ENCODE measurements at regions not wholly inside any gene's neighbourhood (a gene's known extent, or its start where the extent isn't known, plus 50 kb on each side); places are given as distances from the start of the nearest gene placed in this dataset.
"Not testable (repeated sequence)": the region's sequence is repeated elsewhere in the genome, so short reads cannot be mapped to it uniquely, and the experiment has no call there.

GRCh38 chr2:13531735-13532410 lies 815.1 kb downstream of the TRIB2 start:
- DNase-seq (ENCODE audit: low read depth, low spot score): not testable (repeated sequence)

- DNase-seq (ENCODE audit: low read depth, low spot score): not testable (repeated sequence)
These were observed 816.2 kb downstream of the TRIB2 start for GRCh38 chr2:13532781-13533523.

GRCh38 chr2:13533524-13533922 lies 816.8 kb downstream of the TRIB2 start:
- no peak for DNase-seq (ENCODE audit: low read depth, low spot score)

- DNase-seq (ENCODE audit: low read depth, low spot score): no peak
These were observed 820.2 kb downstream of the TRIB2 start for GRCh38 chr2:13536941-13537340.

- no peak for DNase-seq (ENCODE audit: low read depth, low spot score)
These were observed 821.1 kb downstream of the TRIB2 start for GRCh38 chr2:13537771-13538349.

- DNase-seq (ENCODE audit: low read depth, low spot score): no peak
These were observed 822.6 kb downstream of the TRIB2 start for GRCh38 chr2:13539296-13539695.

- no peak for DNase-seq (ENCODE audit: low read depth, low spot score)
These were observed 825.3 kb downstream of the TRIB2 start for GRCh38 chr2:13542061-13542460.

- DNase-seq (ENCODE audit: low read depth, low spot score): no peak
These were observed 825.9 kb downstream of the TRIB2 start for GRCh38 chr2:13542642-13543041.

- DNase-seq (ENCODE audit: low read depth, low spot score): no peak
These were observed 826.8 kb downstream of the TRIB2 start for GRCh38 chr2:13543550-13543949.

- no peak for DNase-seq (ENCODE audit: low read depth, low spot score)
These were observed 828.6 kb downstream of the TRIB2 start for GRCh38 chr2:13545320-13545719.

- DNase-seq (ENCODE audit: low read depth, low spot score): no peak
These were observed 829.4 kb downstream of the TRIB2 start for GRCh38 chr2:13546131-13546530.

GRCh38 chr2:13550285-13551231 lies 833.8 kb downstream of the TRIB2 start:
- no peak for DNase-seq (ENCODE audit: low read depth, low spot score)

- DNase-seq (ENCODE audit: low read depth, low spot score): peak; percentile 93
These were observed 841.6 kb downstream of the TRIB2 start for GRCh38 chr2:13558368-13558767.

GRCh38 chr2:13560322-13560721 lies 843.6 kb downstream of the TRIB2 start:
- DNase-seq (ENCODE audit: low read depth, low spot score): no peak

- peak; percentile 62 for DNase-seq (ENCODE audit: low read depth, low spot score)
These were observed 855.7 kb downstream of the TRIB2 start for GRCh38 chr2:13572466-13572865.

- no peak for DNase-seq (ENCODE audit: low read depth, low spot score)
These were observed 858.1 kb downstream of the TRIB2 start for GRCh38 chr2:13574831-13575230.

GRCh38 chr2:13576406-13577036 lies 859.8 kb downstream of the TRIB2 start:
- DNase-seq (ENCODE audit: low read depth, low spot score): no peak

- DNase-seq (ENCODE audit: low read depth, low spot score): peak; percentile 17
These were observed 861.8 kb downstream of the TRIB2 start for GRCh38 chr2:13578547-13578946.

GRCh38 chr2:13581471-13581870 lies 864.7 kb downstream of the TRIB2 start:
- DNase-seq (ENCODE audit: low read depth, low spot score): no peak

- peak; percentile 35 for DNase-seq (ENCODE audit: low read depth, low spot score)
These were observed 866.9 kb downstream of the TRIB2 start for GRCh38 chr2:13583609-13584008.

GRCh38 chr2:13584020-13584419 lies 867.3 kb downstream of the TRIB2 start:
- DNase-seq (ENCODE audit: low read depth, low spot score): peak; percentile 4

All from astrocyte of the hippocampus (primary cell).